GM19043 (cell line): ENCODE measurements at regions not wholly inside any gene's neighbourhood (a gene's known extent, or its start where the extent isn't known, plus 50 kb on each side); places are given as distances from the start of the nearest gene placed in this dataset.

Experiments used
- ATAC-seq: cut with Tn5 transposase; IDR thresholded peaks from one replicate; pipeline ENCODE4 v1.9.1; 2021; ENCODE audit warnings: low read depth; ENCODE audit not compliant: unreplicated experiment

DNA sequence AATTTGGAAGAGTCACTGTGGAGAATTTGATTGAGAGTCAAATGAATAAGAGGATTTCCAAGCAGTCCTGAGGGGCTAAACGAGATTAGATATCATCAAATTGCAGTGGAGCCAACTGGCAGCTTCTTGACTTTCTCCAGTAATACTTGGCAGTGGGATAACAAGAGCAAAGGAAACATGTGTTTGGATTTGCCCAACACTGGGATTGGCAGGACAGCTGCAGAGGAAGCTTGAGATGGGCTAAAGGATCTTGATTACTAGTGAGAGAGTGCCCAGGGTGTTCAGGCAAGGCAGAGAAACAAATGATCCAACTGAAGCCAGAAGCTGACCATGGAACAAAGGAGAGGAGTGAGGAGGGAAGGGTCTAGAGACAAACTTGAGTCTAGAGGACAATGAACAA lies 356.0 kb upstream of the ISL1 start:
- ATAC-seq = no peak

- ATAC-seq = no peak
These were observed 354.9 kb upstream of the ISL1 start for GRCh38 chr5:51028394-51028793.

- no peak for ATAC-seq
These were observed 350.0 kb upstream of the ISL1 start for GRCh38 chr5:51033215-51033614.

DNA sequence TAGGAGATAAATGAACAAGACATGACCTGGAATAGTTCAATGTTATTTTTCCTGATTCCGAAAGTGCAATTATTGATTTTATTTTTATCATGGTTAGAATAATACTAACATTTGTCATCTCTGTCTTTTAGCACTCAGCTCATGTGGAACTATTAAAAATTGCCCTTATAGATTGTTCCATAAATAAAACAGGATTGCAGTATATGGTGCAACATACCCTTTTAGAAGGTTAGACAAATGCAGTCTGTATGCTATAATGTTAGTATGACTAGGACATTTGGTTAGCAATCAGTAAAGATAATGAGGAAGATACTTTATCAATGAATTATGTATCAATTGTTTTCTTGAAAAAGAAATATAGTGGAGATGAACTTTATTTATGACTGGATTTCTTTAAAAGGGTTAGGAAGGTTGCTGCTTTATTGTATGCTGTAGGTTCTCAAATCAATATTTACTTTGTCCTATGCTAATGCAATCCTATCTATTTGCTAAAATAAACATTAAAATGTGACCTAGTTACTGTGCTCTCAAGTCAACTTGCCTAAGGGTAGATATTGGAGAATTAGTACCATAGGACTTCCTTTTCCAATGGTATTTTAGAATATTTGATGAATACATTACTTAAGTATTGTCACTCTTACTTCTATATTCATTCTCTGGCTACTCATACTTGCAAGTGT lies 348.9 kb upstream of the ISL1 start:
- no peak for ATAC-seq

GRCh38 chr5:51039424-51040329 lies 343.6 kb upstream of the ISL1 start:
- ATAC-seq = no peak

- no peak for ATAC-seq
These were observed 339.5 kb upstream of the ISL1 start for GRCh38 chr5:51043745-51044144.

DNA sequence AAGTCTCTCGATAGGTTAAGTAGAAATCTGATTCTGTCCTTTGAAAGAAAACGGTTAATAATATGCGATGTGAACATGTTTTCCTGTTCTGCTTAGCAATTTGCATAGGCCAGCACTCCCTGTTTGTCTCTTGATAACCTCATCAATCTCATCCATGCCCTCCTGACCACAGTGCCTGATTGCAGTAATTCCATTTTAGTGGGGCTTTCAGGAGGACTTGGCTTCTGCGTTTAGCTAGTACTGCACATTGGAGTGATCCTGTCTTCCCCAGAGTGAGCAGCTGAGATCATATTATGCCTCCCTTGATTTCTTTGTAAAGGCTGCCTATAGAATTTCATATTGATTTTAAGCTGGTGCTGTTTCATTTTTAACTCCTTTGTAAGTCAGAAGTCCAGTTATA lies 335.9 kb upstream of the ISL1 start:
- ATAC-seq = no peak

GRCh38 chr5:51053361-51053760 lies 329.9 kb upstream of the ISL1 start:
- no peak for ATAC-seq

- no peak for ATAC-seq
These were observed 322.3 kb upstream of the ISL1 start for GRCh38 chr5:51060953-51061352.

DNA sequence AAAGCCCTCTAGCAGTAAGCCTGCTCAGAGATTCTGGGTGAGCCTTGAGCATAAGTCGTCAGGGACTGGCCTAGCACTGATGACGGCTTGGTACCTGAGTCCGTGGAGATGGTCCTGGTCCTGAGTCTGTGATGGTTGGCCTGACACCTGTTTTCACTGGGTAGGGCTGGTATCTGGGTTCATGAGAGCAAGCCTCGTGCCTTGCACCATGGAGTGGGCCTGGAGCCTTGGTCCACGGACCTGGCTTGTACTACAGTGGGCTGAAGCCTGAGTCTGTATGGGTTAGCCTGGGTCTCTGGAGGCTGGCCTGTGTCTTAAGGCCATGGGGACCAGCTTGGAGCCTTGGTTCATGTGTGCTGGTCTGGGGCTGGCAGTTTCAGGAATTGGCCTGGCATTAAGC lies 310.3 kb upstream of the ISL1 start:
- ATAC-seq = no peak

- ATAC-seq = no peak
These were observed 300.5 kb upstream of the ISL1 start for GRCh38 chr5:51082741-51083140.

GRCh38 chr5:51091816-51092215 lies 291.4 kb upstream of the ISL1 start:
- ATAC-seq = no peak

GRCh38 chr5:51095486-51095885 lies 287.8 kb upstream of the ISL1 start:
- no peak for ATAC-seq

GRCh38 chr5:51096859-51097258 lies 286.4 kb upstream of the ISL1 start:
- ATAC-seq = no peak

DNA sequence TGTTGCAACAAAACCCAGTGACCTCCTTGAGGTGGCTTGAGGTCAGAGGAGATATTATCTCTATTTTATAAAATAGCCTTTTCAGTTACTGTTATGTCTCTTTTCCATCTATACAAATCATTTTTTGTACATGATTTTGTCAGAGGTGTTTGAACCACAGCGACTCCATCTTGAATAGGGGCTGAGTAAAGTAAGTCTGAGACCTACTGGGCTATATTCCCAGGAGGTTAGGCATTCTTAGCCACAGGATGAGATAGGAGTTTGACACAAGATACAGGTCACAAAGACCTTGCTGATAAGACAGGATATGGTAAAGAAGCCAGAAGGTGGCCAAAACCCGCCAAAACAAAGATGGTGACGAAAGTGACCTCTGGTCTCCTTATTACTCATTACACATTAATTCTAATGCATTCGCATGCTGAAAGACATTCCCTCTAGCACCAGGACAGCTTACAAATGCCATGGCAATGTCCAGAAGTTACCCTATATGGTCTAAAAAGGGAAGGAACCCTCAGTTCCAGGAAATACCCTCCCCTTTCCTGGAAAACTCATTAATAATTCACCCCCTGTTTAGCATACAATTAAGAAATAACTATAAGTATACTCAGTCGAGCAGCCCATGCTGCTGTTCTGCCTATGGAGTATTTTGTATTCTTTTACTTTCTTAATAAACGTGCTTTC lies 283.9 kb upstream of the ISL1 start:
- ATAC-seq = no peak

GRCh38 chr5:51104556-51104955 lies 278.7 kb upstream of the ISL1 start:
- ATAC-seq = no peak

DNA sequence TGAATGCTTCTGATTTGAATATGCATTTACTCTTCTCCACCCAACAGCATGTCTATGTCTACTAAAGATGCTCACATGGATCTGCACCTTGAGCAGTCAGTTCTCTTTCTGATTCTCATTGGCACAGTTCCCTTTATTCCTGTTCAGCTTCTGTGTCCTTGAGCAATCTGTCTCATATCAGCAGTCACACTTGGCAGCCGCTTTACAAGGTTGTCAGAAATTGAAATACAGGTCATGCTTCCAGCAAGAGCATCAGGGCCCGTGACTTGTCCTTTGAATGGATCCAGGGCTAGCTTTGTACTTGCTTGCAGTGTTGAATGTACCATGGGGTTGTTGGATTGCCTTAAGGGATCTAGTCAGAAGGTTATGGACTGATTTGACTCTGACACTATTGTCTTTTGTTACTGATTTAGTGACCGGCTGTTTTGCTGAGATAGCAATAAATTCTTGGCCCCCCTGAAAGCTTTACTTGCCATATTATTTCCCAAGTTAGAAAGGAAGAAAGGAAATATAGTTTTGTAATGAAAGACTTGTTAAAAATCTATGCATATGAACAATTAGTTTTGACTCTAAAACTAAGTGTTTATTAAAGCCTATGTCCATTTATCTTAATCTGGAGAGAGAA lies 273.4 kb upstream of the ISL1 start:
- ATAC-seq = no peak

- ATAC-seq = no peak
These were observed 252.0 kb upstream of the ISL1 start for GRCh38 chr5:51131266-51131665.

- ATAC-seq = no peak
These were observed 245.1 kb upstream of the ISL1 start for GRCh38 chr5:51138164-51138563.

GRCh38 chr5:51148437-51148836 lies 234.8 kb upstream of the ISL1 start:
- ATAC-seq = no peak

DNA sequence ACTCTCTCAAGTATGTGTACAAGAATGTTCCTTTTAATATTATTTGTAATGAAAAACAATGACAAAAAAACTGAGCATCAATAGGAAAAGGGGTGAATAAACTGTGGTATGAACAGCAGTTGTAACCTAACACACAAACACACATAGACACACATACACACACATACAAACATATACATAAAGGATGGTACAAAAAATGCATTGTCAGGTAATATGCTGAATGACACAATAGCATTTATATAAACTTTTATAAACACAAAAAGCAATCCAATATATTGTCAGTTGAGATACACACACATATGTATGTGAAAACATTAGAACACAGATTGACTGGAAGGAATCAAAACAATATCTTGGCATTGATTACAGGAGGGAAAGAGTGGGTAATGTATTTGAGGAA lies 227.0 kb upstream of the ISL1 start:
- no peak for ATAC-seq
